Fibroblast of skin of right biceps (primary cell): ENCODE measurements at regions not wholly inside any gene's neighbourhood (a gene's known extent, or its start where the extent isn't known, plus 50 kb on each side); places are given as distances from the start of the nearest gene placed in this dataset.

Experiments
- DNase-seq: peaks from one replicate; pipeline ENCODE4 v3.0.0-alpha.2; 2013

- DNase-seq: no peak
Observed at GRCh38 chr20:40203032-40203431, 486.0 kb downstream of the MAFB start.

- DNase-seq: peak; percentile 38
Observed at GRCh38 chr20:40197691-40198090, 491.3 kb downstream of the MAFB start.

GRCh38 chr20:40196846-40197436 is 492.1 kb downstream of the MAFB start:
- no peak for DNase-seq

- no peak for DNase-seq
Observed at GRCh38 chr20:40195742-40196141, 493.3 kb downstream of the MAFB start.

GRCh38 chr20:40192529-40192928 is 496.5 kb downstream of the MAFB start:
- no peak for DNase-seq

- DNase-seq: no peak
Observed at GRCh38 chr20:40192081-40192480, 497.0 kb downstream of the MAFB start.

GRCh38 chr20:40191573-40191972 is 497.5 kb downstream of the MAFB start:
- DNase-seq: no peak

GRCh38 chr20:40189621-40190020 is 499.4 kb downstream of the MAFB start:
- DNase-seq: peak; percentile 20

- no peak for DNase-seq
Observed at GRCh38 chr20:40188319-40188718, 500.7 kb downstream of the MAFB start.

GRCh38 chr20:40186826-40187225 is 502.2 kb downstream of the MAFB start:
- no peak for DNase-seq

GRCh38 chr20:40181676-40182075 is 507.4 kb downstream of the MAFB start:
- no peak for DNase-seq

GRCh38 chr20:40176098-40176841 is 512.8 kb downstream of the MAFB start:
- DNase-seq: no peak

- DNase-seq: no peak
Observed at GRCh38 chr20:40175296-40175695, 513.7 kb downstream of the MAFB start.

GRCh38 chr20:40173872-40174271 is 515.2 kb downstream of the MAFB start:
- DNase-seq: no peak

GRCh38 chr20:40168981-40169620 is 519.9 kb downstream of the MAFB start:
- no peak for DNase-seq

- no peak for DNase-seq
Observed at GRCh38 chr20:40161391-40161790, 527.6 kb downstream of the MAFB start.

- DNase-seq: peak; percentile 55
Observed at GRCh38 chr20:40160097-40160550, 528.9 kb downstream of the MAFB start.

GRCh38 chr20:40159276-40159675 is 529.8 kb downstream of the MAFB start:
- DNase-seq: no peak

- no peak for DNase-seq
Observed at GRCh38 chr20:40156600-40157317, 532.3 kb downstream of the MAFB start.

GRCh38 chr20:40154514-40154913 is 534.5 kb downstream of the MAFB start:
- DNase-seq: no peak

- no peak for DNase-seq
Observed at GRCh38 chr20:40148886-40149285, 540.1 kb downstream of the MAFB start.

- no peak for DNase-seq
Observed at GRCh38 chr20:40146071-40146470, 543.0 kb downstream of the MAFB start.

GRCh38 chr20:40144581-40144980 is 544.5 kb downstream of the MAFB start:
- DNase-seq: no peak

GRCh38 chr20:40134176-40134575 is 554.9 kb downstream of the MAFB start:
- no peak for DNase-seq
